ENCODE measurements at regions not wholly inside any gene's neighbourhood (a gene's known extent, or its start where the extent isn't known, plus 50 kb on each side); places are given as distances from the start of the nearest gene placed in this dataset.

DNA sequence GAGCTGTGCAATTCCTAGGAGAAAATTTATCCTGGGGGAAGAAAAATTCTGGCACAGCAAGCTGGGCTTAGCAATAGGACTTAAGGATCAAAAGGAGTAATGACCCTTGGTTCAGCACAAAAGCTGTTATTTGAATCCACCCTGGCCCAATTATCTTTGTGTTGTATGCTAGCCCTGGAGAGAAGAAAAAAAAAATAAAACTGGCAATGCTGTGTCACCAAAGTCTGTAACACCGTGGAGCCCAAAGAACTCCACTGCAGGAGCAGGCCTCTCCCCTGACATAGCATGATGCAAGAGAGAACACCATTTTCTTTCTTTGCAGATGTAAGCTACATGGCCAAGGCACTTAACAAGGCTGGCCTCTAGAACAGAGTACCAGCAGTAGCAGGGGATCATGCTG, 63.0 kb upstream of the ARHGAP5 start:
- TF ChIP-seq, protein P1, sequence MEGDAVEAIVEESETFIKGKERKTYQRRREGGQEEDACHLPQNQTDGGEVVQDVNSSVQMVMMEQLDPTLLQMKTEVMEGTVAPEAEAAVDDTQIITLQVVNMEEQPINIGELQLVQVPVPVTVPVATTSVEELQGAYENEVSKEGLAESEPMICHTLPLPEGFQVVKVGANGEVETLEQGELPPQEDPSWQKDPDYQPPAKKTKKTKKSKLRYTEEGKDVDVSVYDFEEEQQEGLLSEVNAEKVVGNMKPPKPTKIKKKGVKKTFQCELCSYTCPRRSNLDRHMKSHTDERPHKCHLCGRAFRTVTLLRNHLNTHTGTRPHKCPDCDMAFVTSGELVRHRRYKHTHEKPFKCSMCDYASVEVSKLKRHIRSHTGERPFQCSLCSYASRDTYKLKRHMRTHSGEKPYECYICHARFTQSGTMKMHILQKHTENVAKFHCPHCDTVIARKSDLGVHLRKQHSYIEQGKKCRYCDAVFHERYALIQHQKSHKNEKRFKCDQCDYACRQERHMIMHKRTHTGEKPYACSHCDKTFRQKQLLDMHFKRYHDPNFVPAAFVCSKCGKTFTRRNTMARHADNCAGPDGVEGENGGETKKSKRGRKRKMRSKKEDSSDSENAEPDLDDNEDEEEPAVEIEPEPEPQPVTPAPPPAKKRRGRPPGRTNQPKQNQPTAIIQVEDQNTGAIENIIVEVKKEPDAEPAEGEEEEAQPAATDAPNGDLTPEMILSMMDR (IDR thresholded peaks at IDR 0.05; ENCODE audit: low read depth, low read length): no peak
- DNase-seq (ENCODE audit: extremely low read depth, low read depth): no peak

DNA sequence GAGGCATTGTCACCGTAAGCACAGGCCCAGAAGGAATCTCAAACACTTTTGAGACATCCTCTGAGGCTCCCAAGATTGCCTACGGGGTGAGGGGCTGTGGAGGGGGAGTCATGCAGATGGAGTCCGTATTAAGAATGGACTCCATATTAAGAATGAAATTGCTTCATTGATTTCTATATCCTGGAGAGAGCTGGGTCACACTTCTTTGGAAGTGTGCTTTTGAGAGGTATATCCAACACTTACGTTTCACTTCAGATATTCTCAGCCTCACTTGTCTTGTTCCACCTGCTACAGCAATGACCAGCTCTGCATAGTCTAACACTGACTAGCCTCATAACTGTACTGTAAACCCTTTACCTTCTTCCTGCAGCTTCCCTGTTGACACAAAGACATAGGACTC, 62.6 kb upstream of the ARHGAP5 start:
- TF ChIP-seq, protein P1 (IDR thresholded peaks at IDR 0.05; ENCODE audit: low read depth, low read length): no peak

DNA sequence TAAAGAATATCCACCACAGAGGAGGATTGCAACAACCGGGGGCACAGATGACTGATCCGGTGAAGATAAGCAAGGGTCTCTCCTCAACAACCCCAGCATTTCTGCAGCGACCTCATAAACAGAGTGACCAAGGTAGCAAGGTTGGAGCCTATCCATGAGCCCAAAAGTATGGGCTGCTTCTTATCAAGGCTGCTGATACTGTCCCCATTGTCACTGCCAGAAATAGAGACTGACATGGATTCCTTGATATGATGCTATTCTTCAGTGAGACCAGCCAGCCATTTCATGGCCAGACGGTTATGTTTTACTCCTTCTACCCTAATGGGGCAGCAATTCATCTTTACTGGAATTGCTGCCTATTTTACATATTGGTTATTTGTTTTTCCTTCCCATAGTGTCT, 61.9 kb upstream of the ARHGAP5 start:
- DNase-seq (ENCODE audit: extremely low read depth, low read depth): no peak
- TF ChIP-seq, protein P1 (IDR thresholded peaks at IDR 0.05; ENCODE audit: low read depth, low read length): no peak

More for the DNA sequence above, 62.6 kb upstream of the ARHGAP5 start:
- no peak for DNase-seq (ENCODE audit: extremely low read depth, low read depth)

DNA sequence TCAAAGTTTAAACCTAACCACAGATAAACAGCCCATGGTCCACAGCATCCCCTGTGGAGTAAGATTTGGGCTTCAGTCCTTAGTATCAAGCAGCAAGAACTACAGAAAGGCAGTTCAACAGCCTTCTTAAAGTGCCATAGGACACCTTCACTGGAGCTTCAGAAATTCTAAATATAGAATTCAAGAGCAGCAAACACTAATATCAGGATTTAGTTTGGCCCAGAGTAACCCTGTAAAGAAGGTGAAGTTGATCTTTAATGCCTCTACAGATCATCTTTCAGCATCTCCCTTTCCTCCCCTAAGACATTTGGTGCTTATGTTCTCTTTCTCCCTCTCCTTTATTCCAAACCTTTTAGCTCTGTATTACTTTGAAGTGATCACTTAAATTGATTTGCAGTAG, 59.5 kb upstream of the ARHGAP5 start:
- no peak for DNase-seq (ENCODE audit: extremely low read depth, low read depth)
- TF ChIP-seq, protein P1 (IDR thresholded peaks at IDR 0.05; ENCODE audit: low read depth, low read length): no peak

DNA sequence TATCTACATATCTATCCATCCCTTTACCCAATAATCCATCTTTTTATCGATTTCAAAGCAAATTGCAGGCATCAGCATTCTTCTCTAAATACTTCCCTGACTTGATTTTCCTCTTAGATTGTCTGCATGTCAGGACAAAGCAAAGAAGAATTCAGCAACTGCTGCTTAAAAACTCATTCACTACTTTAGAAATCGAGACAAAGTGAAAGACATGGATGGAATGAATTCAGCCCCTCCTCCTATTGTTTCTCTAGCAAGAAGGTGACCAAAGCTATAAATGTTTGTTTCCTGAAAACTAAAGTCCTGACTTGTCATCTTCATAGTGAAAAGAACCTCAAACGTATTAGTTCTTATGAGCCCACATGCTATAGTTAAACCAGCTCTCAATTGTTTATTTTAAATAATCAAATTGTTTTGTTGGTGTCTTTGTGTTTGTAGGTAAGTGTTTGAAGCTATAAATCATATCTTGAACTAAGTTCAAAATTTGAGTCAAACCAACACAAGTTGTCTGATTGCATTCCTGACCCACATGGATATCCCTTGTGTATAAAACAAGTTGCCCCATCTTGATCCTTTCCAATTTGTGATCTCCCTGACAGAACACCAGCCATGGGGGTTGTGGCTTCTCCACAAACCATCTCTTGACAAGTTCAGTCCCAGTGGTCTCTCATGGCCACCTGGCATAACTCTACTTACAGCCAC, 58.6 kb upstream of the ARHGAP5 start:
- DNase-seq (ENCODE audit: extremely low read depth, low read depth): no peak

DNA sequence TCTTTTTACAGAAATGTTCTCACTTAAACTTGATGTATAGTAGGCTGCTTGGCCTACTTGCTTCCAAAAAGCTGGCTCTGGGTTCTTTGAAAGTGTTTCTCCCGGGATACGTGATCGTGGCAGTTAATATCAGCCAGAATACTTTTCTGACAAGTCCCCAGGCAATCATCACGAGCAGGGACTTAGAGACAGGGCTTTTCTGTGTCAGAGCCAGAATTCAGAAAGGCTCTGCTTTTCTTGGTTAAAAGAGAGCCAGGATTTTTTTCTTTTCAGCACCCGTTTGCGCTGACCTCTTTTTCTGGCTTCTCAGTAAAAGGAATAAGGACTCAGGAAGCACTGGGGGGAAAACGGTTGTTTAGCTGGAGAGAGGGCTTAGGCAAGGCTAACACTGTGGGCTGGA, 57.8 kb upstream of the ARHGAP5 start:
- no peak for DNase-seq (ENCODE audit: extremely low read depth, low read depth)
- TF ChIP-seq, protein P1 (IDR thresholded peaks at IDR 0.05; ENCODE audit: low read depth, low read length): no peak

More for the DNA sequence above, 58.6 kb upstream of the ARHGAP5 start:
- TF ChIP-seq, protein P1 (IDR thresholded peaks at IDR 0.05; ENCODE audit: low read depth, low read length): no peak

DNA sequence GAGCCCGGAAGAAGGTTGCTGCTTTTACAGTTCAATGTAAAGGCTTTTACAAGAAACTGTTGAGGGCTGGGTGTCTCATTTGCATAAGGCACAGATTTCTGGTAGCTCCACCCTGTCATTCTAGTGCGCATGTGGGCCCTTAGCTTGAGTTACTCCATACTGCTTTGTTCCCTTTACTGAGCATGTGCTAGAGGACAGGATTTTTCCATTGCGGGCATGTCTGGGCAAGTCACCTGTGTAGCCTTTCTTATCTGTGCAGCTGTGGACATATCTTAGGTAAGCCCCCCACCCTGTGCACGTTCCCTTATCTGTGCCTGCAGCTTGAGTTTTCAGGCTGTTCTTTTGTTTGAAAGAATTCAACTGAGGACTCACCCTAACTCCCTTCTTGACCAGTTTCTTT, 56.2 kb upstream of the ARHGAP5 start:
- no peak for DNase-seq (ENCODE audit: extremely low read depth, low read depth)
- TF ChIP-seq, protein P1 (IDR thresholded peaks at IDR 0.05; ENCODE audit: low read depth, low read length): no peak
